HG03378 (cell line): ENCODE measurements at regions not wholly inside any gene's neighbourhood (a gene's known extent, or its start where the extent isn't known, plus 50 kb on each side); places are given as distances from the start of the nearest gene placed in this dataset.

Source experiments
- ATAC-seq: cut with Tn5 transposase; IDR thresholded peaks from one replicate; pipeline ENCODE4 v1.9.1; 2021; ENCODE audit warnings: mild to moderate bottlenecking, moderate library complexity; ENCODE audit not compliant: unreplicated experiment

- no peak for ATAC-seq
Observed at GRCh38 chr13:43983373-43983772, 103.7 kb downstream of the LACC1 start.

GRCh38 chr13:43984292-43984691 is 104.6 kb downstream of the LACC1 start:
- ATAC-seq: no peak

- no peak for ATAC-seq
Observed at GRCh38 chr13:43985422-43986072, 105.8 kb downstream of the LACC1 start.

- ATAC-seq: no peak
Observed at GRCh38 chr13:43986421-43986981, 106.8 kb downstream of the LACC1 start.

GRCh38 chr13:43988302-43988701 is 108.6 kb downstream of the LACC1 start:
- no peak for ATAC-seq

GRCh38 chr13:43990021-43990420 is 110.3 kb downstream of the LACC1 start:
- ATAC-seq: no peak

- no peak for ATAC-seq
Observed at GRCh38 chr13:43990829-43991228, 111.1 kb downstream of the LACC1 start.

GRCh38 chr13:43991773-43992201 is 112.1 kb downstream of the LACC1 start:
- no peak for ATAC-seq

GRCh38 chr13:43992211-43992610 is 112.5 kb downstream of the LACC1 start:
- no peak for ATAC-seq

- ATAC-seq: no peak
Observed at GRCh38 chr13:43994999-43995859, 115.5 kb downstream of the LACC1 start.

- no peak for ATAC-seq
Observed at GRCh38 chr13:43996221-43996620, 116.5 kb downstream of the LACC1 start.

- ATAC-seq: no peak
Observed at GRCh38 chr13:44003481-44003880, 123.8 kb downstream of the LACC1 start.

GRCh38 chr13:44004878-44005277 is 125.2 kb downstream of the LACC1 start:
- ATAC-seq: no peak

- ATAC-seq: no peak
Observed at GRCh38 chr13:44007451-44007850, 127.7 kb downstream of the LACC1 start.

GRCh38 chr13:44011036-44011435 is 131.3 kb downstream of the LACC1 start:
- ATAC-seq: no peak

GRCh38 chr13:44012910-44013757 is 133.4 kb downstream of the LACC1 start:
- no peak for ATAC-seq

GRCh38 chr13:44013758-44014291 is 134.1 kb downstream of the LACC1 start:
- ATAC-seq: no peak

- ATAC-seq: no peak
Observed at GRCh38 chr13:44014501-44014900, 134.8 kb downstream of the LACC1 start.

GRCh38 chr13:44015118-44015517 is 135.4 kb downstream of the LACC1 start:
- no peak for ATAC-seq

- no peak for ATAC-seq
Observed at GRCh38 chr13:44015811-44016210, 136.1 kb downstream of the LACC1 start.
